ENCODE measurements at regions not wholly inside any gene's neighbourhood (a gene's known extent, or its start where the extent isn't known, plus 50 kb on each side); places are given as distances from the start of the nearest gene placed in this dataset.

DNA sequence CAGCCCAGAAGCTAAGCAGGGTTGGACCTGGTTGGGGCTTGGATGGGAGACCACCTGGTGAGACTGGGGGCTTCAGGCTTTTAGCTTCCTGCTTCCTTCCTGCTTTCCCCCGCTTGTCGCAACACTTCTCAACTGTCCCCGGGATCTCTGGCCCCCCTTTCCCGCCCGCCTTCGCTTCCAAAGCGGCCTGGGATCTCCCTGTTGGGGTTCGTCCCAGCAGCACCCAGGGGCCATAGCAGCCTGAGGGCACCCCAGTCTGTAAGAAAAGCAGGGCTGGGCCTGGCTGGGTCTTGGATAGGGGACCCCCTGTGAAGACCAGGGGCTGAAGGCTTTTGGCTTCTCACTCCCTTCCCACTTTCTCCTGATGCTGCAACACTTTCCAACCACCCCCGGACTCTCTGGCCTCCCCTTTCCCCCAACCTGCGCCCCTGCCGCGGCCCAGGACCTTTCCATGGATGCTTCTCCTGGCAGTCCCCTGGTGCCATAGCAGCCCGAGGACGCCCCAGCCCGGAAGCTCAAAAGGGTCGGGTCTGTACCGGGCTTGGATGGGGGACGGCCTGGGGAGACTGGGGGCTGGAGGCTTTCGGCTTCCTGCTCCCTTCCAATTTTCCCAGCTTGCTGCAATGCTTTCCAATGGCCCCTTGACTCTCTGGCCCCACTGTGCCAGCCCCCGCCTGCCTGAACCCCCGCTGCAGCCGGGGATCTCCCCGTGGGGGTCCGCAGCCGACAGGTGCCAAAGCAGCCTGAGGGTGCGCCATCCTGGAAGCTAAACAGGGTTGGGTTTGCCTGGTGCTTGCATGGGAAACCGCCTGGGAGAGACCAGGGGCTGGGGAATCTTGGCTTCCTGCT, 2276.2 kb downstream of the TP53TG3F start:
- TF ChIP-seq, protein P1, sequence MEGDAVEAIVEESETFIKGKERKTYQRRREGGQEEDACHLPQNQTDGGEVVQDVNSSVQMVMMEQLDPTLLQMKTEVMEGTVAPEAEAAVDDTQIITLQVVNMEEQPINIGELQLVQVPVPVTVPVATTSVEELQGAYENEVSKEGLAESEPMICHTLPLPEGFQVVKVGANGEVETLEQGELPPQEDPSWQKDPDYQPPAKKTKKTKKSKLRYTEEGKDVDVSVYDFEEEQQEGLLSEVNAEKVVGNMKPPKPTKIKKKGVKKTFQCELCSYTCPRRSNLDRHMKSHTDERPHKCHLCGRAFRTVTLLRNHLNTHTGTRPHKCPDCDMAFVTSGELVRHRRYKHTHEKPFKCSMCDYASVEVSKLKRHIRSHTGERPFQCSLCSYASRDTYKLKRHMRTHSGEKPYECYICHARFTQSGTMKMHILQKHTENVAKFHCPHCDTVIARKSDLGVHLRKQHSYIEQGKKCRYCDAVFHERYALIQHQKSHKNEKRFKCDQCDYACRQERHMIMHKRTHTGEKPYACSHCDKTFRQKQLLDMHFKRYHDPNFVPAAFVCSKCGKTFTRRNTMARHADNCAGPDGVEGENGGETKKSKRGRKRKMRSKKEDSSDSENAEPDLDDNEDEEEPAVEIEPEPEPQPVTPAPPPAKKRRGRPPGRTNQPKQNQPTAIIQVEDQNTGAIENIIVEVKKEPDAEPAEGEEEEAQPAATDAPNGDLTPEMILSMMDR (IDR thresholded peaks at IDR 0.05; ENCODE audit: low read depth, low read length): no peak
- no peak for TF ChIP-seq POLR2A (IDR thresholded peaks at IDR 0.05; ENCODE audit: extremely low read depth, insufficient read length)
- no peak for TF ChIP-seq MYC (IDR thresholded peaks at IDR 0.05; ENCODE audit: low read depth, low read length)
- TF ChIP-seq, protein P2, sequence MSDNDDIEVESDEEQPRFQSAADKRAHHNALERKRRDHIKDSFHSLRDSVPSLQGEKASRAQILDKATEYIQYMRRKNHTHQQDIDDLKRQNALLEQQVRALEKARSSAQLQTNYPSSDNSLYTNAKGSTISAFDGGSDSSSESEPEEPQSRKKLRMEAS (IDR thresholded peaks at IDR 0.05; ENCODE audit: low read depth, low read length): no peak

All from NB4 (cell line).